A673 (cell line): ENCODE measurements at regions not wholly inside any gene's neighbourhood (a gene's known extent, or its start where the extent isn't known, plus 50 kb on each side); places are given as distances from the start of the nearest gene placed in this dataset.

Source experiments
- BruUV-seq: library from RNA; stranded (reverse); fragments of 400-500 nt; replicated peaks from 2 replicates; lab custom pipeline; 2021; lab: Mats Ljungman, UMichigan
- CTCF ChIA-PET: fragments of 300-600 bp; sonication (Branson Sonifier 250); formaldehyde crosslinking; loops from one replicate; lab custom pipeline; 2022; ENCODE audit warnings: antibody characterized with exemption; lab: Charles Lee
- POLR2A ChIA-PET: fragments of 300-600 bp; sonication (Branson Sonifier 250); formaldehyde crosslinking; loops from one replicate; lab custom pipeline; 2022; ENCODE audit warnings: antibody characterized with exemption; ENCODE audit not compliant: low non-redundant PET; lab: Charles Lee
- DNase-seq: peaks from one replicate; pipeline ENCODE4 v3.0.0-alpha.2; 2015; ENCODE audit warnings: low spot score
- H3K27ac ChIP-seq: fragments of 200-600 bp; sonication (generic); 2 replicates; pipeline ENCODE4 v1.5.1; 2016; ENCODE audit warnings: mixed run types, low read depth, mild to moderate bottlenecking, mixed read lengths, antibody characterized with exemption, low read length; ENCODE audit not compliant: poor library complexity, severe bottlenecking
- H3K27me3 ChIP-seq: fragments of 200-600 bp; sonication (generic); replicated peaks from 2 replicates; pipeline ENCODE4 v1.6.1; 2017; ENCODE audit warnings: mixed run types, low read depth, mild to moderate bottlenecking, mixed read lengths, antibody characterized with exemption, low read length; ENCODE audit not compliant: insufficient read depth, poor library complexity
- H3K36me3 ChIP-seq: fragments of 200-600 bp; sonication (generic); 2 replicates; pipeline ENCODE4 v1.6.1; 2016; ENCODE audit warnings: mixed run types, mild to moderate bottlenecking, mixed read lengths, antibody characterized with exemption, low read length; ENCODE audit not compliant: insufficient read depth, poor library complexity, severe bottlenecking
- H3K4me1 ChIP-seq: fragments of 200-600 bp; sonication (generic); 2 replicates; pipeline ENCODE4 v1.6.1; 2017; ENCODE audit warnings: mixed run types, mild to moderate bottlenecking, mixed read lengths, antibody characterized with exemption, low read length; ENCODE audit not compliant: insufficient read depth, poor library complexity, severe bottlenecking
- H3K4me3 ChIP-seq: fragments of 200-600 bp; sonication (generic); 2 replicates; pipeline ENCODE4 v1.5.1; 2016; ENCODE audit warnings: low read depth, mixed run types, mild to moderate bottlenecking, mixed read lengths, low read length; ENCODE audit not compliant: poor library complexity, severe bottlenecking
- H3K9me3 ChIP-seq: fragments of 200-600 bp; sonication (generic); 2 replicates; pipeline ENCODE4 v1.6.1; 2016; ENCODE audit warnings: mixed run types, low read depth, mild to moderate bottlenecking, mixed read lengths, antibody characterized with exemption, low read length; ENCODE audit not compliant: poor library complexity, severe bottlenecking
- EZH2 ChIP-seq: fragments of 200-600 bp; sonication (generic); IDR thresholded peaks from 2 replicates; pipeline ENCODE4 v1.6.1; 2017; ENCODE audit warnings: borderline replicate concordance, low read depth, mild to moderate bottlenecking, mixed read lengths, antibody characterized with exemption, low read length; ENCODE audit not compliant: poor library complexity, severe bottlenecking
- intact Hi-C: fragments of 100-400 bp; cut with micrococcal nuclease; formaldehyde crosslinking; loops from one replicate; pipeline ENCODE4 v1.10.0; 2022; ENCODE audit not compliant: unreplicated experiment
- TF ChIP-seq, protein P1 (sequence below): fragments of 300-800, 200-600 bp; sonication (generic); conservative IDR thresholded peaks from 2 replicates; pipeline ENCODE4 v1.5.1; 2017; ENCODE audit warnings: low read depth, mild to moderate bottlenecking, antibody characterized with exemption, low read length, moderate library complexity, mixed read lengths

DNA sequence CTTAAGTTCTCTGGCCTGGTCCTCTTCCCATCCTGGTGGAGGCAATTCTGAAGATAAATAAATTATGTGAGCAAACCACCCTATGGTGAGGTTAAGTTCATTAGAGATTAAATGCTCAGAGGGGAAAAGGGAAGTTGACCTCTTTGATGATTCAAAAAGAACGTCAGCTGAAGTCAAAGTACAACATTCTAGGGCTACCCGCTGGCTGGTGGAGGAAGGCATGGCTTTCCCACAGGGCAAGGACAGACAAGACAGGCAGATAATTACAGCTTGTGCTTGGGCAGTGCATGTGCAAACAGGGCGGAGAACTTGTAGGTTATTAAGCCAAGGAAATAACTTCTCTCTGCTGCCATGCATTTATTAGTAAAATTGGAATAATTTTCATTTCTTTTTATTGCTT lies 91.0 kb upstream of the SLC24A3 start:
- Histone ChIP-seq H3K9me3 (no peaks in the 10 kb centered on the region), H3K27me3 (no peaks in the 10 kb centered on the region), H3K27ac (no peak overlapping the region), H3K4me1 (no peaks in the 10 kb centered on the region), H3K4me3 (no peak overlapping the region), H3K36me3 (no peaks in the 10 kb centered on the region)
- POLR2A ChIA-PET, result no interaction called here
- DNase-seq, result no peak
- CTCF ChIA-PET, result no interaction called here
- intact Hi-C loops, result no loop called here
- no peak for TF ChIP-seq EZH2
- TF ChIP-seq, protein P1, sequence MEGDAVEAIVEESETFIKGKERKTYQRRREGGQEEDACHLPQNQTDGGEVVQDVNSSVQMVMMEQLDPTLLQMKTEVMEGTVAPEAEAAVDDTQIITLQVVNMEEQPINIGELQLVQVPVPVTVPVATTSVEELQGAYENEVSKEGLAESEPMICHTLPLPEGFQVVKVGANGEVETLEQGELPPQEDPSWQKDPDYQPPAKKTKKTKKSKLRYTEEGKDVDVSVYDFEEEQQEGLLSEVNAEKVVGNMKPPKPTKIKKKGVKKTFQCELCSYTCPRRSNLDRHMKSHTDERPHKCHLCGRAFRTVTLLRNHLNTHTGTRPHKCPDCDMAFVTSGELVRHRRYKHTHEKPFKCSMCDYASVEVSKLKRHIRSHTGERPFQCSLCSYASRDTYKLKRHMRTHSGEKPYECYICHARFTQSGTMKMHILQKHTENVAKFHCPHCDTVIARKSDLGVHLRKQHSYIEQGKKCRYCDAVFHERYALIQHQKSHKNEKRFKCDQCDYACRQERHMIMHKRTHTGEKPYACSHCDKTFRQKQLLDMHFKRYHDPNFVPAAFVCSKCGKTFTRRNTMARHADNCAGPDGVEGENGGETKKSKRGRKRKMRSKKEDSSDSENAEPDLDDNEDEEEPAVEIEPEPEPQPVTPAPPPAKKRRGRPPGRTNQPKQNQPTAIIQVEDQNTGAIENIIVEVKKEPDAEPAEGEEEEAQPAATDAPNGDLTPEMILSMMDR, result no peak
- no TSS peak for BruUV-seq

DNA sequence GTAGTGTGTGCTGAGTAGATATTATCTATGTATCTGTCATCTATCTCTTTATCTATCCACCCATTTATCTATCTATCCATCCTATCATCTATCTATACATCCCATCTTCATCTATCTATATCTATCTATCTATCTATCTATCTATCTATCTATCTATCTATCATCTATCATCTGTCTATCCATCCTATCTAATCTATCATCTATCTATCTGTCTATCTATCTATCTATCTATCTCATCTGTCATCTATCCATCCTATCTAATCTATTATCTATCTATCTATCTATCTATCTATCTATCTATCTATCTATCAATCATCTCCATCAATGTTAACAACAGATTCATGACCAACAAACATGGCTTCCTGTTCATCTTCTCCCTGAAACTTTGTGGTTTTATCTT lies 90.5 kb upstream of the SLC24A3 start:
- CTCF ChIA-PET, result no interaction called here
- Histone ChIP-seq H3K27me3 (no peaks in the 10 kb centered on the region), H3K4me1 (no peaks in the 10 kb centered on the region), H3K36me3 (no peaks in the 10 kb centered on the region), H3K9me3 (no peaks in the 10 kb centered on the region), H3K4me3 (no peak overlapping the region), H3K27ac (no peak overlapping the region)
- intact Hi-C loops, result no loop called here
- TF ChIP-seq EZH2, result no peak
- TF ChIP-seq, protein P1, result no peak
- DNase-seq, result no peak
- no TSS peak for BruUV-seq
- POLR2A ChIA-PET, result no interaction called here

GRCh38 chr20:19122395-19122794 lies 90.0 kb upstream of the SLC24A3 start:
- TF ChIP-seq EZH2, result no peak
- TF ChIP-seq, protein P1, result no peak

More at GRCh38 chr20:19122395-19122794, 90.0 kb upstream of the SLC24A3 start:
- intact Hi-C loops, result no loop called here
- Histone ChIP-seq H3K4me1 (no peaks in the 10 kb centered on the region), H3K36me3 (no peaks in the 10 kb centered on the region), H3K27ac (no peak overlapping the region), H3K27me3 (no peaks in the 10 kb centered on the region), H3K4me3 (no peak overlapping the region), H3K9me3 (no peaks in the 10 kb centered on the region)
- no TSS peak for BruUV-seq
- ChIA-PET POLR2A (no interaction called here), CTCF (no interaction called here)
- no peak for DNase-seq
